GM12864 (cell line): ENCODE measurements at regions not wholly inside any gene's neighbourhood (a gene's known extent, or its start where the extent isn't known, plus 50 kb on each side); places are given as distances from the start of the nearest gene placed in this dataset.

Experiments used
- DNase-seq: peaks from one replicate; pipeline ENCODE4 v3.0.0-alpha.2; 2011; ENCODE audit warnings: low read depth
- H3K4me3 ChIP-seq: 2 replicates; pipeline ENCODE4 v1.5.1; 2011; ENCODE audit warnings: mild to moderate bottlenecking, low read depth, low read length, control low read depth
- CTCF ChIP-seq: IDR thresholded peaks from 2 replicates; pipeline ENCODE4 v1.5.1; 2011; ENCODE audit warnings: low read depth, mild to moderate bottlenecking, moderate library complexity, low read length, control low read depth, inconsistent platforms; ENCODE audit errors: missing control alignments

- no peak overlapping the region for H3K4me3 ChIP-seq
- TF ChIP-seq CTCF: no peak
- DNase-seq: no peak
Observed at GRCh38 chr2:136175466-136175865, 57.5 kb upstream of the CXCR4 start.

GRCh38 chr2:136173126-136173525, 55.2 kb upstream of the CXCR4 start:
- no peak for TF ChIP-seq CTCF
- no peak for DNase-seq

GRCh38 chr2:136171223-136171622, 53.3 kb upstream of the CXCR4 start:
- H3K4me3 ChIP-seq: no peak overlapping the region
- no peak for DNase-seq
- TF ChIP-seq CTCF: no peak

More at GRCh38 chr2:136173126-136173525, 55.2 kb upstream of the CXCR4 start:
- H3K4me3 ChIP-seq: no peak overlapping the region

- H3K4me3 ChIP-seq: no peak overlapping the region
- TF ChIP-seq CTCF: no peak
- no peak for DNase-seq
Observed at GRCh38 chr2:136168720-136169119, 50.8 kb upstream of the CXCR4 start.

- no peak for DNase-seq
- no peak for TF ChIP-seq CTCF
- H3K4me3 ChIP-seq: no peak overlapping the region
Observed at GRCh38 chr2:136167721-136168475, 49.9 kb upstream of the CXCR4 start.
